ENCODE measurements at regions not wholly inside any gene's neighbourhood (a gene's known extent, or its start where the extent isn't known, plus 50 kb on each side); places are given as distances from the start of the nearest gene placed in this dataset.

DNA sequence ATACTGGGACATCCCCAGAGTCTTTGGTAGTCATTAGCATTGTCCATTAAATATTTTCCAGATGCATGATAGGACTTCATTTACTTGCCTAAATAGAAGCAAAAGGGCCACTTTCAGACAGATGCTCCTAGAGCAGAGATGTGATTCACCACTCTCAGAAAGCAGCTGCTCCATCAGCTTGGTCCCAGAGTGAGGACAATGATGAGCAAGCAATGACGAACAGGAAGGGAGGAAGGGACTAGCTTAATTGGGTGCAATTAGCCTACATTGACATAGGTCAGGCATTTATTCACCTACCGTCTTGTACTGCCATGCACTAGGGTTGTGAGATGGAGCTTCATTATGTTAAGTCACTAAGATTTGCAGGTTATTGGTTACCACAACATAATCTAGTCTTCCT is 85.1 kb upstream of the PLXNA2 start:
- 79 to 83% methylated on average over 2 of the region's 2 CpGs for WGBS, 2 donors
- H3K4me3 ChIP-seq (ENCODE audit: low read depth, poor library complexity, severe bottlenecking) = no peak overlapping the region
- DNase-seq (ENCODE audit: low spot score in 2 of 2) = no peak
- TF ChIP-seq POLR2A (IDR thresholded peaks at IDR 0.05) = no peak
- TF ChIP-seq, protein P1, sequence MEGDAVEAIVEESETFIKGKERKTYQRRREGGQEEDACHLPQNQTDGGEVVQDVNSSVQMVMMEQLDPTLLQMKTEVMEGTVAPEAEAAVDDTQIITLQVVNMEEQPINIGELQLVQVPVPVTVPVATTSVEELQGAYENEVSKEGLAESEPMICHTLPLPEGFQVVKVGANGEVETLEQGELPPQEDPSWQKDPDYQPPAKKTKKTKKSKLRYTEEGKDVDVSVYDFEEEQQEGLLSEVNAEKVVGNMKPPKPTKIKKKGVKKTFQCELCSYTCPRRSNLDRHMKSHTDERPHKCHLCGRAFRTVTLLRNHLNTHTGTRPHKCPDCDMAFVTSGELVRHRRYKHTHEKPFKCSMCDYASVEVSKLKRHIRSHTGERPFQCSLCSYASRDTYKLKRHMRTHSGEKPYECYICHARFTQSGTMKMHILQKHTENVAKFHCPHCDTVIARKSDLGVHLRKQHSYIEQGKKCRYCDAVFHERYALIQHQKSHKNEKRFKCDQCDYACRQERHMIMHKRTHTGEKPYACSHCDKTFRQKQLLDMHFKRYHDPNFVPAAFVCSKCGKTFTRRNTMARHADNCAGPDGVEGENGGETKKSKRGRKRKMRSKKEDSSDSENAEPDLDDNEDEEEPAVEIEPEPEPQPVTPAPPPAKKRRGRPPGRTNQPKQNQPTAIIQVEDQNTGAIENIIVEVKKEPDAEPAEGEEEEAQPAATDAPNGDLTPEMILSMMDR (IDR thresholded peaks at IDR 0.05) = no peak
- intact Hi-C loops (cut with DNase I; ENCODE audit: low total_unique reads) = no loop called here

DNA sequence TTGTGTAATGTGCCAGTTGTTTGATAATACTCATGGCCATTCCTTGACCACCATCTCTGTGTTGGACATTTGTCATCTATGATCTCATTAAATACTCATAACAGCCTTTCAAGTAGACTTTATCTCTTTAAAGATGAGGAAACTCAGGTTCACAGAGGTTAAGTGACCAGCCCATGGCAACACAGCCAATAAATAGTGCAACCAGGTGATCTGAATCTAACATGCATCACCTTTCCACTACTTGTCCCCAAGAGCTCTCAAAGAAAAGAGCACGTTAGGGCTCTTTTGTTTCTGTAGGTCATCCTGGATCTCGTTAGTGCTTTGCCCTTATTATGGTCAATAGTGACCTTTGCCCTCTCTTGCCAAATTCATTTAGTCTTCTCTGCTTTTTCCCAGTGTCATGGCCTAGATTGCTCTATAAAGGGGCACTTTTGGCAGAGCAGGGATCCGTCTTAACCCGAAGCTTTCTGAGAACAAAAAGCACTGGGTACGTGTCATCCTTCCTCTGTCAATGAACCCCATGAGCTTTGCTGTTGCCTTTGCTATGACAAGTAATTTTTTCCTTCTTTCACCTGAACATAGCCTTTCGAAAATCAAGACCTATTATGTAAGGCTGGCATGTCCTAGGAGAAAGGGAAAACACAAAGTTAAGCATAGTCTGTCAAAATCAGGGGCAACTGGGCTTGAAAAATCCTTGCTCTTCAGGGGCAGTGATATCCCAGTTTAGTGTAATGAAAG is 88.0 kb upstream of the PLXNA2 start:
- intact Hi-C loops (cut with DNase I; ENCODE audit: low total_unique reads) = no loop called here
- H3K4me3 ChIP-seq (ENCODE audit: low read depth, poor library complexity, severe bottlenecking) = no peak overlapping the region
- WGBS, 2 donors = 79% methylated on average over 6 of the region's 6 CpGs
- TF ChIP-seq, protein P1 (IDR thresholded peaks at IDR 0.05) = no peak
- no peak for TF ChIP-seq POLR2A (IDR thresholded peaks at IDR 0.05)
- DNase-seq (ENCODE audit: low spot score in 2 of 2) = no peak

DNA sequence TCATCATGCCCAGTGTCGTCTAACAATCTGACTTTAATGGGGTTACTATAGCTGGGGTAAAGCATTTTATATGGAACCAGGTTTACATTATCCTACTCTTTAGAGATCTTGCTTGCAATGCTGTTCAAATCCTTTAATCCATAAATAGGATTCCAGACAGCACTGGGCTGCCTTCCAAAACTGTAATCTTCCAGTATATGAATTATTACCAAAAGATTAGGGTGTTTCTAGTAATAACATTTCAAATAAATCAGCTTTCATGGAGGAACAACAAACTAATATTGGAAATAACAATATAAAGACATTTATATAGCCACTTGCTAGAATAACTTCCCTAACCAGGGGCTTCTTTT is 88.6 kb upstream of the PLXNA2 start:
- H3K4me3 ChIP-seq (ENCODE audit: low read depth, poor library complexity, severe bottlenecking) = no peak overlapping the region
- intact Hi-C loops (cut with DNase I; ENCODE audit: low total_unique reads) = no loop called here
- 52% methylated on average over 1 of the region's 1 CpG for WGBS, 2 donors
- no peak for TF ChIP-seq POLR2A (IDR thresholded peaks at IDR 0.05)
- no peak for DNase-seq (ENCODE audit: low spot score in 2 of 2)

DNA sequence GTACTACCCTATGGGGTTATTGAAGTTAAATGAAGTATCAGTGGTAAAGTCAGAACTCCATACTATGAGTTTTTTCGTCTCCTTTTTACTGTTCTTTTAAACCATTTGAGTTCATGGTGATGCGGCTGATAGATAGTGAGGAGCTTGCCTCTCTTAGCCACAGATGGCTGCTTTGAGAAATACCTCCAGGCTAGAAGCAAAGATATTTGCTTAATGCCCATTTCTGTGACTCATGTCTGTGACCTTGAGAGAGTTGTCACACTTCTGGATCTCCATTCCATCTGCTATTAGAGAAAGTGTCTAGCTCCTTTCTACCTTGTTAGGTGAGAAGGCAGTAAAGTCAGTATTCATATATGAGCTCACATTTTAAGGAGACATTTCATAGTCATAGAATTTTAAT is 89.5 kb upstream of the PLXNA2 start:
- no peak for TF ChIP-seq POLR2A (IDR thresholded peaks at IDR 0.05)
- TF ChIP-seq, protein P1 (IDR thresholded peaks at IDR 0.05) = no peak
- intact Hi-C loops (cut with DNase I; ENCODE audit: low total_unique reads) = no loop called here
- H3K4me3 ChIP-seq (ENCODE audit: low read depth, poor library complexity, severe bottlenecking) = no peak overlapping the region
- WGBS, 2 donors = 88 to 95% methylated on average over 2 of the region's 2 CpGs
- no peak for DNase-seq (ENCODE audit: low spot score in 2 of 2)

DNA sequence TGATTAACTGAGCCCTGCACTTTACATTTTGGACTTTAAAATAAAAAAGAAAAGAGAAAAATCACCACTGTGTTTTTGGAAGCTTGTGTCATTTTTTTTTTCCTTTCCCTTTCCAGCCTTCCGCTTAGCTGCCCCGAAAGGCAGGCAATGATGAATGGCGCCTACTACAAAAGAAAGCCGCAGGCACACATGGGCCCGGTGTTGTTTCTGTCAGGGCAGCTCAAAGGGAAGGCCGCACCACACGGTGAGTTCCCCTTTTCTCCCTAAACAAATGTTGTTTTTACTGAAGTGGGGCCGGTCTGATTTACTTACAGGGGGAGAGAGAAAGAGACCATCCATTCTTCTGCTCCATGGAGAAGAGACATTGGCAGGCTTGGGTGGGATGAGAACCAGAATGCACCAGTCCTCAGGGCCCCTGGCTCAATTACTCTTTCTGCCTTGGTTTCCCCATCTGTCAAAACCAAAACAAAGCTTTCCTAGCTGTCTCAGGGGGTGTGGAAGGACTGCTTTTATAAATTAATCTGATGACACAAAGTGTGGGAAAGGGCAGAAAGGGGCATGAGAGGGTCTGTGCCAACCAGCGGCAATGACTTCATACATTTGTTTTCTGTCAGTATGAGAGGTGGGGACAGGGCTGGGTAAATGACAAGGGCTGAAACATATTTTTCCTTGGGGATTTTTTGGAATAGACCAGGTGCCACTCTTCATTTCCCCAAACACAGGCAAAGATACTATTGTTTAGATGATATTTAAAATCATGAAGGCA is 91.4 kb upstream of the PLXNA2 start:
- WGBS, 2 donors = 68 to 76% methylated on average over 9 of the region's 9 CpGs
- H3K4me3 ChIP-seq (ENCODE audit: low read depth, poor library complexity, severe bottlenecking) = no peak overlapping the region
- no peak for DNase-seq (ENCODE audit: low spot score in 2 of 2)
- TF ChIP-seq POLR2A (IDR thresholded peaks at IDR 0.05) = no peak
- TF ChIP-seq, protein P1 (IDR thresholded peaks at IDR 0.05) = no peak
- intact Hi-C loops (cut with DNase I; ENCODE audit: low total_unique reads) = no loop called here

DNA sequence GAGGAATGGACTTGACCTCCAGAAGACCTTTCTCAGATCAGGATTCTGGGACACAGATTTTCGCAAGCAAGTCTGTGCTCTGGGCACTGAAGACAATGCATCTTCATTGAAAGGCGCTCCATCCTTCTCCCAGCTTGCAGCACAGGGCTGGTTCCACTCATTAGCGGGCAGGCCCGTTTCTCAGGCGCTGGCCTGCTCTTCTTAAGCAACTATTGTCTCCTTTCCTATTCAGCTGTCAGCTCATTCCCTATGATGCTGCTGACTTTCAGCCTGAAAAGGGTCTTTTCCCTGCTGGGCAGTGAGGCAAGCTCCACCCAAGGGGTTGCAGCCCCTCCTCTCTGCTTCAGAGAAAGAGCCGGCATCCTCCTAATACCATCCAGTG is 91.9 kb upstream of the PLXNA2 start:
- intact Hi-C loops (cut with DNase I; ENCODE audit: low total_unique reads) = no loop called here
- no peak overlapping the region for H3K4me3 ChIP-seq (ENCODE audit: low read depth, poor library complexity, severe bottlenecking)
- WGBS, 2 donors = 93 to 95% methylated on average over 6 of the region's 6 CpGs
- no peak for TF ChIP-seq POLR2A (IDR thresholded peaks at IDR 0.05)
- TF ChIP-seq, protein P1 (IDR thresholded peaks at IDR 0.05) = no peak
- no peak for DNase-seq (ENCODE audit: low spot score in 2 of 2)

Measured in lower leg skin (tissue), 4 donors.